GM12878 (cell line): ENCODE measurements at regions not wholly inside any gene's neighbourhood (a gene's known extent, or its start where the extent isn't known, plus 50 kb on each side); places are given as distances from the start of the nearest gene placed in this dataset.

Experiments
- ATAC-seq: fragments of 200-7000 bp; cut with Tn5 transposase; 3 replicates; pipeline ENCODE4 v1.9.1; 2020; ENCODE audit warnings: mild to moderate bottlenecking, moderate library complexity
- BruUV-seq: library from RNA; stranded (reverse); fragments of 400-500 nt; replicated peaks from 2 replicates; lab custom pipeline; 2021; lab: Mats Ljungman, UMichigan
- CTCF ChIA-PET: fragments of 300-600 bp; sonication (Branson Sonifier 250); formaldehyde crosslinking; extraction: SDS; loops from one replicate; lab custom pipeline; 2021; ENCODE audit warnings: inconsistent platforms; lab: Yijun Ruan, JAX
- POLR2A ChIA-PET: fragments of 350-600 bp; formaldehyde crosslinking; extraction: SDS; loops from one replicate; lab custom pipeline; 2021; ENCODE audit warnings: inconsistent platforms; lab: Charles Lee
- RAD21 ChIA-PET: fragments of 300-600 bp; sonication (Branson Sonifier 250); formaldehyde crosslinking; loops from one replicate; lab custom pipeline; 2023; ENCODE audit warnings: antibody characterized with exemption; ENCODE audit not compliant: unreplicated experiment; lab: Charles Lee
- SMC1A ChIA-PET: fragments of 300-600 bp; sonication (Branson Sonifier 250); formaldehyde crosslinking; loops from one replicate; lab custom pipeline; 2023; ENCODE audit not compliant: unreplicated experiment, uncharacterized antibody; lab: Charles Lee
- DNase-seq: peaks from one replicate; pipeline ENCODE4 v3.0.0-alpha.2; 2011; ENCODE audit warnings: low read depth, low spot score
- FAIRE-seq: peaks from 3 replicates; lab custom pipeline; 2011; peaks lifted over from hg19 to GRCh38; lab: Jason Lieb, UNC
- H2AFZ ChIP-seq: 2 replicates; pipeline ENCODE4 v1.6.0; 2011; ENCODE audit warnings: low read depth, low read length, control low read depth; ENCODE audit not compliant: control insufficient read depth
- H3K27ac ChIP-seq: 2 replicates; pipeline ENCODE4 v1.5.1; 2011; ENCODE audit warnings: control low read depth; ENCODE audit not compliant: control insufficient read depth, insufficient read depth
- H3K27me3 ChIP-seq, 2 experiments: replicated peaks in 1 of 2; 2 replicates each; pipeline versions ENCODE4 v1.6.0 to v1.6.1; 2011; ENCODE audit warnings: low read length in 1 of 2; ENCODE audit not compliant: control insufficient read depth in 2 of 2, insufficient read depth in 2 of 2
- H3K36me3 ChIP-seq, 2 experiments: 2 replicates each; pipeline ENCODE4 v1.5.1; 2011; ENCODE audit warnings: low read length in 1 of 2; ENCODE audit not compliant: control insufficient read depth in 2 of 2, insufficient read depth in 2 of 2
- H3K4me1 ChIP-seq: 2 replicates; pipeline ENCODE4 v1.6.1; 2011; ENCODE audit warnings: mild to moderate bottlenecking, low read length, moderate library complexity, mixed read lengths; ENCODE audit not compliant: control insufficient read depth, insufficient read depth
- H3K4me2 ChIP-seq: 2 replicates; pipeline ENCODE4 v1.6.0; 2011; ENCODE audit warnings: control low read depth; ENCODE audit not compliant: control insufficient read depth, insufficient read depth
- H3K4me3 ChIP-seq: fragments of 200-600 bp; sonication (generic); 2 replicates; pipeline ENCODE4 v1.5.1; 2016
- H3K79me2 ChIP-seq: 2 replicates; pipeline ENCODE4 v1.6.0; 2011; ENCODE audit warnings: low read length; ENCODE audit not compliant: control insufficient read depth, insufficient read depth
- H3K9ac ChIP-seq: 2 replicates; pipeline ENCODE4 v1.8.0; 2011; ENCODE audit warnings: low read length, control low read depth, mixed read lengths; ENCODE audit not compliant: control insufficient read depth, insufficient read depth
- H3K9me3 ChIP-seq: replicated peaks from 3 replicates; pipeline ENCODE4 v1.5.1; 2011; ENCODE audit warnings: mild to moderate bottlenecking, low read length; ENCODE audit not compliant: control insufficient read depth, insufficient read depth
- H4K20me1 ChIP-seq: 2 replicates; pipeline ENCODE4 v1.6.0; 2011; ENCODE audit not compliant: control insufficient read depth, insufficient read depth
- ATF3 ChIP-seq: IDR thresholded peaks from 2 replicates; pipeline ENCODE4 v1.6.1; 2011; ENCODE audit warnings: low read depth, mild to moderate bottlenecking, low read length, moderate library complexity, borderline replicate concordance; ENCODE audit errors: extremely low read depth
- CEBPZ ChIP-seq: fragments of 150-350 bp; IDR thresholded peaks from 2 replicates; pipeline ENCODE4 v1.6.1; 2016; ENCODE audit warnings: low read depth, low read length
- CHD4 ChIP-seq: fragments of 200-600 bp; sonication (generic); IDR thresholded peaks from 2 replicates; pipeline ENCODE4 v1.6.1; 2016; ENCODE audit warnings: mild to moderate bottlenecking
- CREB1 ChIP-seq: IDR thresholded peaks from 2 replicates; pipeline ENCODE4 v1.6.1; 2012; ENCODE audit warnings: low read depth, mild to moderate bottlenecking, inconsistent platforms
- CREM ChIP-seq: IDR thresholded peaks from 2 replicates; pipeline ENCODE4 v1.6.1; 2014; ENCODE audit warnings: antibody characterized with exemption, low read depth
- EGR1 ChIP-seq, 2 experiments: IDR thresholded peaks; 1 replicate in 1 of 2; 2 replicates in 1 of 2; pipeline ENCODE4 v1.6.1; 2011 to 2012; ENCODE audit warnings: low read depth in 2 of 2, low read length in 2 of 2, borderline replicate concordance in 1 of 2, mild to moderate bottlenecking in 1 of 2, moderate library complexity in 1 of 2
- FOXM1 ChIP-seq: IDR thresholded peaks from 2 replicates; pipeline ENCODE4 v1.6.1; 2012; ENCODE audit warnings: low read depth, mild to moderate bottlenecking, inconsistent platforms, low read length, moderate library complexity
- MTA3 ChIP-seq: IDR thresholded peaks from 2 replicates; pipeline ENCODE4 v1.6.1; 2012; ENCODE audit warnings: low read length, inconsistent platforms, borderline replicate concordance
- NFIC ChIP-seq: IDR thresholded peaks from 2 replicates; pipeline ENCODE4 v1.6.1; 2012; ENCODE audit warnings: low read depth, mild to moderate bottlenecking, inconsistent platforms, low read length, moderate library complexity
- NFXL1 ChIP-seq: fragments of 450-650 bp; IDR thresholded peaks from 2 replicates; pipeline ENCODE4 v1.6.1; 2017; ENCODE audit warnings: antibody characterized with exemption, mild to moderate bottlenecking, borderline replicate concordance
- NR2F1 ChIP-seq: fragments of 450-650 bp; conservative IDR thresholded peaks from 2 replicates; pipeline ENCODE4 v1.6.1; 2017; ENCODE audit warnings: mild to moderate bottlenecking
- PBX3 ChIP-seq: IDR thresholded peaks from 2 replicates; pipeline ENCODE4 v1.6.1; 2011; ENCODE audit warnings: mild to moderate bottlenecking, low read depth, low read length, moderate library complexity; ENCODE audit not compliant: insufficient replicate concordance
- PKNOX1 ChIP-seq: fragments of 450-650 bp; IDR thresholded peaks from 2 replicates; pipeline ENCODE4 v1.6.1; 2016; ENCODE audit warnings: mild to moderate bottlenecking
- POLR2A ChIP-seq: IDR thresholded peaks from 2 replicates; pipeline ENCODE4 v1.6.1; 2011; ENCODE audit warnings: low read depth, mild to moderate bottlenecking, low read length
- POLR2AphosphoS5 ChIP-seq: IDR thresholded peaks from 2 replicates; pipeline ENCODE4 v1.6.1; 2011; ENCODE audit warnings: mild to moderate bottlenecking, low read length, inconsistent platforms
- TARDBP ChIP-seq: IDR thresholded peaks from 2 replicates; pipeline ENCODE4 v1.6.1; 2016; ENCODE audit warnings: borderline replicate concordance
- TCF12 ChIP-seq: IDR thresholded peaks from 2 replicates; pipeline ENCODE4 v1.6.1; 2011; ENCODE audit warnings: low read depth, mild to moderate bottlenecking, low read length
- WGBS: methylation state at CpG from one replicate; pipeline ENCODE4 v1.1.6; 2016; ENCODE audit warnings: low lambda C conversion rate; ENCODE audit not compliant: insufficient replicate concordance, insufficient coverage; ENCODE audit errors: missing lambda C conversion rate; 5-methylcytosine and 5-hydroxymethylcytosine counted together
- in situ Hi-C: fragments of 300-500 bp; cut with MboI; formaldehyde crosslinking; loops from 9 replicates; pipeline ENCODE4 v1.14.3; 2018; ENCODE audit warnings: mixed read lengths
- intact Hi-C: fragments of 100-400 bp; cut with micrococcal nuclease; formaldehyde crosslinking; loops from one replicate; pipeline ENCODE4 v1.14.2; 2022; ENCODE audit not compliant: unreplicated experiment

GRCh38 chr17:73821665-73822064 is 177.4 kb upstream of the SDK2 start:
- H4K20me1 ChIP-seq, result no peaks in the 10 kb centered on the region
- WGBS, result 77% methylated on average over 2 of the region's 2 CpGs
- no peak for FAIRE-seq
- no peak overlapping the region for H3K4me2 ChIP-seq
- no peak overlapping the region for H2AFZ ChIP-seq
- no peak for DNase-seq
- BruUV-seq, result no TSS peak
- RAD21 ChIA-PET, result no interaction called here
- H3K4me1 ChIP-seq, result no peaks in the 10 kb centered on the region
- no peak overlapping the region for H3K9ac ChIP-seq
- H3K27me3 ChIP-seq, result no peaks in the 10 kb centered on the region
- no peak for TF ChIP-seq CREB1
- no peak for TF ChIP-seq TARDBP
- TF ChIP-seq CHD4, result no peak
- TF ChIP-seq FOXM1, result no peak
- no peak for TF ChIP-seq PKNOX1
- TF ChIP-seq CREM, result no peak
- TF ChIP-seq ATF3, result no peak
- no peak for TF ChIP-seq NFIC
- no peak for TF ChIP-seq POLR2AphosphoS5
- no peak for TF ChIP-seq CEBPZ
- no peak for TF ChIP-seq NR2F1
- no peak for TF ChIP-seq PBX3
- TF ChIP-seq POLR2A, result no peak
- no peak for TF ChIP-seq NFXL1
- no peak for TF ChIP-seq TCF12
- TF ChIP-seq EGR1 (IDR thresholded peaks at IDR 0.05; ENCODE audit: borderline replicate concordance in 1 of 2, low read depth in 2 of 2, low read length in 2 of 2), result no peak
- no peak for TF ChIP-seq MTA3
- TF ChIP-seq, all 136 proteins: peak for 0
- Histone ChIP-seq H3K27ac (no peak overlapping the region), H3K36me3 (no peaks in the 10 kb centered on the region), H3K4me3 (no peak overlapping the region), H3K9me3 (no peaks in the 10 kb centered on the region), H3K79me2 (no peaks in the 10 kb centered on the region)
- POLR2A ChIA-PET, result no interaction called here
- intact Hi-C loops, result no loop called here
- no peak for ATAC-seq
- CTCF ChIA-PET, result no interaction called here
- SMC1A ChIA-PET, result no interaction called here
- in situ Hi-C loops, result no loop called here
